ENCODE measurements at regions not wholly inside any gene's neighbourhood (a gene's known extent, or its start where the extent isn't known, plus 50 kb on each side); places are given as distances from the start of the nearest gene placed in this dataset.

GRCh38 chr4:53905941-53906377 lies 158.4 kb downstream of the CHIC2 start:
- TF ChIP-seq NR2F2 (IDR thresholded peaks at IDR 0.05; ENCODE audit: borderline replicate concordance, low read depth) (no peak), FOXK1 (CRISPR knock-in tag; IDR thresholded peaks at IDR 0.05; ENCODE audit: borderline replicate concordance, low read depth) (no peak), ZNF530 (CRISPR knock-in tag; IDR thresholded peaks at IDR 0.05; ENCODE audit: low read depth) (no peak), FOXA3 (CRISPR knock-in tag; IDR thresholded peaks at IDR 0.05) (0 out of 2 replicates have a peak, but pooled peaks have one; percentile 3), ZNF274 (CRISPR knock-in tag; IDR thresholded peaks at IDR 0.05) (no peak), ZNF543 (CRISPR knock-in tag; IDR thresholded peaks at IDR 0.05) (no peak)
